NB4 (cell line): ENCODE measurements at regions not wholly inside any gene's neighbourhood (a gene's known extent, or its start where the extent isn't known, plus 50 kb on each side); places are given as distances from the start of the nearest gene placed in this dataset.

Source experiments
- CTCF ChIP-seq: IDR thresholded peaks from one replicate; pipeline ENCODE4 v1.5.1; 2012; ENCODE audit warnings: low read depth, low read length
- MAX ChIP-seq: IDR thresholded peaks from 2 replicates; pipeline ENCODE4 v1.6.1; 2011; ENCODE audit warnings: low read depth, low read length
- POLR2A ChIP-seq: IDR thresholded peaks from 2 replicates; pipeline ENCODE4 v1.6.1; 2011; ENCODE audit warnings: mild to moderate bottlenecking; ENCODE audit not compliant: insufficient read length; ENCODE audit errors: extremely low read depth

GRCh38 chr2:105972927-105973326 lies 221.2 kb downstream of the UXS1 start:
- no peak for TF ChIP-seq POLR2A
- no peak for TF ChIP-seq CTCF
- TF ChIP-seq MAX, result no peak
